HG03039 (cell line): ENCODE measurements at regions not wholly inside any gene's neighbourhood (a gene's known extent, or its start where the extent isn't known, plus 50 kb on each side); places are given as distances from the start of the nearest gene placed in this dataset.

Source experiments
- ATAC-seq: cut with Tn5 transposase; IDR thresholded peaks from one replicate; pipeline ENCODE4 v1.9.1; 2021; ENCODE audit warnings: mild to moderate bottlenecking, moderate library complexity; ENCODE audit not compliant: unreplicated experiment

- no peak for ATAC-seq
Measured at GRCh38 chr4:83819582-83819981, 283.7 kb downstream of the GPAT3 start.

GRCh38 chr4:83810428-83810827 is 274.5 kb downstream of the GPAT3 start:
- ATAC-seq, result no peak

GRCh38 chr4:83809581-83809980 is 273.7 kb downstream of the GPAT3 start:
- ATAC-seq, result no peak

GRCh38 chr4:83793481-83793880 is 257.6 kb downstream of the GPAT3 start:
- no peak for ATAC-seq

GRCh38 chr4:83785891-83786290 is 250.0 kb downstream of the GPAT3 start:
- ATAC-seq, result no peak

- ATAC-seq, result no peak
Measured at GRCh38 chr4:83783215-83783614, 247.3 kb downstream of the GPAT3 start.

- ATAC-seq, result no peak
Measured at GRCh38 chr4:83782591-83782990, 246.7 kb downstream of the GPAT3 start.

- no peak for ATAC-seq
Measured at GRCh38 chr4:83781434-83781833, 245.5 kb downstream of the GPAT3 start.

- no peak for ATAC-seq
Measured at GRCh38 chr4:83780053-83780733, 244.3 kb downstream of the GPAT3 start.

- ATAC-seq, result no peak
Measured at GRCh38 chr4:83779103-83780052, 243.5 kb downstream of the GPAT3 start.

GRCh38 chr4:83772685-83773084 is 236.8 kb downstream of the GPAT3 start:
- no peak for ATAC-seq

GRCh38 chr4:83771113-83771705 is 235.3 kb downstream of the GPAT3 start:
- no peak for ATAC-seq

- no peak for ATAC-seq
Measured at GRCh38 chr4:83768146-83768545, 232.2 kb downstream of the GPAT3 start.

- ATAC-seq, result no peak
Measured at GRCh38 chr4:83767067-83767466, 231.2 kb downstream of the GPAT3 start.

GRCh38 chr4:83759611-83760010 is 223.7 kb downstream of the GPAT3 start:
- no peak for ATAC-seq

- ATAC-seq, result no peak
Measured at GRCh38 chr4:83758285-83758684, 222.4 kb downstream of the GPAT3 start.

- ATAC-seq, result no peak
Measured at GRCh38 chr4:83757121-83757621, 221.3 kb downstream of the GPAT3 start.

- ATAC-seq, result no peak
Measured at GRCh38 chr4:83753260-83753659, 217.4 kb downstream of the GPAT3 start.

GRCh38 chr4:83751336-83751949 is 215.5 kb downstream of the GPAT3 start:
- no peak for ATAC-seq

- no peak for ATAC-seq
Measured at GRCh38 chr4:83748711-83749110, 212.8 kb downstream of the GPAT3 start.

GRCh38 chr4:83738895-83739294 is 203.0 kb downstream of the GPAT3 start:
- ATAC-seq, result no peak
